Thyroid gland (tissue), 4 donors: ENCODE measurements at regions not wholly inside any gene's neighbourhood (a gene's known extent, or its start where the extent isn't known, plus 50 kb on each side); places are given as distances from the start of the nearest gene placed in this dataset.

Source experiments
- DNase-seq, 2 donors: peaks; one replicate each; pipeline ENCODE4 v3.0.0-alpha.2; 2019
- H3K27ac ChIP-seq, 3 donors: fragments of 200-600 bp; sonication (generic); 1 replicate in 2 of 3; 2 replicates in 1 of 3; pipeline ENCODE4 v1.5.1; 2016 to 2019; ENCODE audit warnings: mild to moderate bottlenecking in 1 of 3, moderate library complexity in 1 of 3
- H3K27me3 ChIP-seq: fragments of 200-600 bp; sonication (generic); one replicate; pipeline ENCODE4 v1.5.1; 2019
- H3K36me3 ChIP-seq, 2 donors: fragments of 200-600 bp; sonication (generic); one replicate each; pipeline ENCODE4 v1.5.1; 2016 to 2019
- H3K4me1 ChIP-seq, 2 donors: fragments of 200-600 bp; sonication (generic); one replicate each; pipeline ENCODE4 v1.5.1; 2017 to 2019
- H3K4me3 ChIP-seq, 3 donors: fragments of 200-600 bp; sonication (generic); replicated peaks in 1 of 3; 1 replicate in 2 of 3; 2 replicates in 1 of 3; pipeline ENCODE4 v1.5.1; 2016; ENCODE audit warnings: mild to moderate bottlenecking in 1 of 3
- H3K9me3 ChIP-seq: fragments of 200-600 bp; sonication (generic); one replicate; pipeline ENCODE4 v1.5.1; 2017
- CTCF ChIP-seq, 6 experiments: fragments of 200-600 bp in 3 of 6; fragments of 450-650 bp in 3 of 6; sonication (generic) in 3 of 6; IDR thresholded peaks; one replicate each; pipeline ENCODE4 v1.5.1; 2016 to 2019; ENCODE audit warnings: antibody characterized with exemption in 6 of 6, mild to moderate bottlenecking in 2 of 6, inconsistent platforms in 1 of 6, moderate library complexity in 1 of 6
- POLR2A ChIP-seq, 2 donors: fragments of 450-650 bp; IDR thresholded peaks; one replicate each; pipeline ENCODE4 v1.6.1; 2017; ENCODE audit warnings: antibody characterized with exemption in 2 of 2, mild to moderate bottlenecking in 2 of 2, moderate library complexity in 1 of 2
- WGBS, 2 donors: methylation state at CpG; one replicate each; pipeline ENCODE4 v1.1.5; 2017; 5-methylcytosine and 5-hydroxymethylcytosine counted together
- intact Hi-C: fragments of 100-400 bp; cut with DNase I; formaldehyde crosslinking; loops from one replicate; pipeline ENCODE4 v1.15.1; 2023

GRCh38 chr1:207268753-207269511 is 52.5 kb upstream of the CD55 start:
- no peak for TF ChIP-seq POLR2A (IDR thresholded peaks at IDR 0.05)
- TF ChIP-seq CTCF (IDR thresholded peaks at IDR 0.05), result no peak
- no peak overlapping the region for H3K4me3 ChIP-seq
- no peak overlapping the region for H3K27ac ChIP-seq
- no peaks in the 10 kb centered on the region for H3K27me3 ChIP-seq
- WGBS, 2 donors, result 90 to 91% methylated on average over 5 of the region's 5 CpGs
- DNase-seq, result no peak
- intact Hi-C loops, result no loop called here
- no peaks in the 10 kb centered on the region for H3K36me3 ChIP-seq
- H3K9me3 ChIP-seq, result no peaks in the 10 kb centered on the region
- H3K4me1 ChIP-seq, result no peaks in the 10 kb centered on the region
